Mesenteric fat pad (tissue), 1 donor: ENCODE measurements at regions not wholly inside any gene's neighbourhood (a gene's known extent, or its start where the extent isn't known, plus 50 kb on each side); places are given as distances from the start of the nearest gene placed in this dataset.

Experiments
- DNase-seq: peaks from one replicate; pipeline ENCODE4 v3.0.0-alpha.2; 2020; ENCODE audit warnings: low spot score
- donor health status: DM: yes; HTN: yes; CAD: no.

- DNase-seq = no peak
Observed at GRCh38 chr2:21928292-21928691, 804.5 kb downstream of the TDRD15 start.

GRCh38 chr2:21930226-21930625 lies 806.5 kb downstream of the TDRD15 start:
- DNase-seq = no peak

GRCh38 chr2:21939967-21940366 lies 816.2 kb downstream of the TDRD15 start:
- no peak for DNase-seq

- no peak for DNase-seq
Observed at GRCh38 chr2:21944536-21944935, 820.8 kb downstream of the TDRD15 start.

- DNase-seq = no peak
Observed at GRCh38 chr2:21945658-21946057, 821.9 kb downstream of the TDRD15 start.

- DNase-seq = no peak
Observed at GRCh38 chr2:21947046-21947445, 823.3 kb downstream of the TDRD15 start.

- DNase-seq = no peak
Observed at GRCh38 chr2:21966139-21966538, 842.4 kb downstream of the TDRD15 start.

GRCh38 chr2:21970971-21971370 lies 847.2 kb downstream of the TDRD15 start:
- no peak for DNase-seq

- DNase-seq = no peak
Observed at GRCh38 chr2:21972586-21972985, 848.8 kb downstream of the TDRD15 start.

- no peak for DNase-seq
Observed at GRCh38 chr2:21981127-21981526, 857.4 kb downstream of the TDRD15 start.

GRCh38 chr2:21993002-21993401 lies 869.2 kb downstream of the TDRD15 start:
- no peak for DNase-seq

GRCh38 chr2:21996339-21996738 lies 872.6 kb downstream of the TDRD15 start:
- no peak for DNase-seq

GRCh38 chr2:21999522-21999921 lies 875.8 kb downstream of the TDRD15 start:
- no peak for DNase-seq

- no peak for DNase-seq
Observed at GRCh38 chr2:22002066-22002465, 878.3 kb downstream of the TDRD15 start.

- DNase-seq = no peak
Observed at GRCh38 chr2:22003270-22003669, 879.5 kb downstream of the TDRD15 start.

GRCh38 chr2:22011048-22011447 lies 887.3 kb downstream of the TDRD15 start:
- DNase-seq = no peak

GRCh38 chr2:22020091-22020742 lies 896.4 kb downstream of the TDRD15 start:
- no peak for DNase-seq

GRCh38 chr2:22027345-22028005 lies 903.7 kb downstream of the TDRD15 start:
- DNase-seq = no peak

GRCh38 chr2:22035361-22035830 lies 911.6 kb downstream of the TDRD15 start:
- DNase-seq = no peak

- no peak for DNase-seq
Observed at GRCh38 chr2:22037274-22037673, 913.5 kb downstream of the TDRD15 start.

- DNase-seq = no peak
Observed at GRCh38 chr2:22043784-22044183, 920.0 kb downstream of the TDRD15 start.

- DNase-seq = no peak
Observed at GRCh38 chr2:22055784-22056620, 932.2 kb downstream of the TDRD15 start.
